RWPE1 (cell line): ENCODE measurements at regions not wholly inside any gene's neighbourhood (a gene's known extent, or its start where the extent isn't known, plus 50 kb on each side); places are given as distances from the start of the nearest gene placed in this dataset.

Experiments
- CTCF ChIA-PET: fragments of 350-600 bp; sonication (Branson Sonifier 250); formaldehyde crosslinking; extraction: SDS; loops from one replicate; lab custom pipeline; 2021; lab: Yijun Ruan, JAX
- POLR2A ChIA-PET: fragments of 400-600 bp; formaldehyde crosslinking; extraction: SDS; loops from one replicate; lab custom pipeline; 2020; ENCODE audit warnings: antibody characterized with exemption; ENCODE audit not compliant: low non-redundant PET; lab: Yijun Ruan, JAX
- DNase-seq: peaks from one replicate; pipeline ENCODE4 v3.0.0; 2012; ENCODE audit warnings: low spot score
- H3K27ac ChIP-seq: fragments of 450-650 bp; 2 replicates; pipeline ENCODE4 v1.5.1; 2017
- CTCF ChIP-seq: fragments of 450-650 bp; conservative IDR thresholded peaks from 2 replicates; pipeline ENCODE4 v1.5.1; 2017; ENCODE audit warnings: low read depth, mild to moderate bottlenecking

GRCh38 chrX:40433160-40433559 is 147.6 kb upstream of the ATP6AP2 start:
- ChIA-PET POLR2A (no interaction called here), CTCF (no interaction called here)
- no peak for TF ChIP-seq CTCF
- no peak for DNase-seq
- H3K27ac ChIP-seq, result no peak overlapping the region

- DNase-seq, result no peak
- no peak overlapping the region for H3K27ac ChIP-seq
- ChIA-PET POLR2A (no interaction called here), CTCF (no interaction called here)
- TF ChIP-seq CTCF, result no peak
Observed at GRCh38 chrX:40424259-40424658, 156.5 kb upstream of the ATP6AP2 start.

GRCh38 chrX:40423299-40423698 is 157.5 kb upstream of the ATP6AP2 start:
- CTCF ChIA-PET, result no interaction called here

GRCh38 chrX:40422021-40422420 is 158.7 kb upstream of the ATP6AP2 start:
- TF ChIP-seq CTCF, result no peak

More at GRCh38 chrX:40423299-40423698, 157.5 kb upstream of the ATP6AP2 start:
- POLR2A ChIA-PET, result no interaction called here
- no peak for DNase-seq
- TF ChIP-seq CTCF, result no peak
- H3K27ac ChIP-seq, result no peak overlapping the region

GRCh38 chrX:40420899-40421729 is 159.7 kb upstream of the ATP6AP2 start:
- POLR2A ChIA-PET, result no interaction called here
- TF ChIP-seq CTCF, result no peak

More at GRCh38 chrX:40422021-40422420, 158.7 kb upstream of the ATP6AP2 start:
- ChIA-PET CTCF (no interaction called here), POLR2A (no interaction called here)
- DNase-seq, result no peak
- H3K27ac ChIP-seq, result no peak overlapping the region

GRCh38 chrX:40418813-40419195 is 162.0 kb upstream of the ATP6AP2 start:
- no peak for TF ChIP-seq CTCF
- ChIA-PET CTCF (no interaction called here), POLR2A (no interaction called here)
- no peak overlapping the region for H3K27ac ChIP-seq
- no peak for DNase-seq

More at GRCh38 chrX:40420899-40421729, 159.7 kb upstream of the ATP6AP2 start:
- DNase-seq, result no peak
- CTCF ChIA-PET, result no interaction called here
- H3K27ac ChIP-seq, result no peak overlapping the region
